HepG2 (cell line): ENCODE measurements at regions not wholly inside any gene's neighbourhood (a gene's known extent, or its start where the extent isn't known, plus 50 kb on each side); places are given as distances from the start of the nearest gene placed in this dataset.

Source experiments
- ATAC-seq: fragments of 200-7000 bp; cut with Tn5 transposase; 3 replicates; pipeline ENCODE4 v1.9.1; 2020; ENCODE audit warnings: mild to moderate bottlenecking, moderate library complexity
- BruUV-seq: library from RNA; stranded (reverse); fragments of 400-500 nt; replicated peaks from 2 replicates; lab custom pipeline; 2021; lab: Mats Ljungman, UMichigan
- CTCF ChIA-PET: fragments of 300-600 bp; formaldehyde crosslinking; extraction: SDS; loops from one replicate; lab custom pipeline; 2021; ENCODE audit warnings: low total read pairs, inconsistent platforms, low intra/inter-chr PET ratio; lab: Yijun Ruan, JAX
- POLR2A ChIA-PET: fragments of 350-600 bp; sonication (Branson Sonifier 250); formaldehyde crosslinking; loops from one replicate; lab custom pipeline; 2020; ENCODE audit warnings: antibody characterized with exemption, inconsistent platforms; lab: Yijun Ruan, JAX
- DNase-seq: peaks from one replicate; pipeline ENCODE4 v3.0.0-alpha.2; 2015; ENCODE audit warnings: low spot score
- FAIRE-seq: peaks from 3 replicates; lab custom pipeline; 2011; peaks lifted over from hg19 to GRCh38; lab: Jason Lieb, UNC
- H2AFZ ChIP-seq: one replicate; pipeline ENCODE4 v1.6.1; 2011; ENCODE audit warnings: low read length, inconsistent platforms
- H3K27ac ChIP-seq: fragments of 300-600 bp; 3 replicates; pipeline ENCODE4 v1.8.0; 2011; ENCODE audit warnings: mixed run types, mild to moderate bottlenecking, mixed read lengths, low read length, inconsistent platforms; ENCODE audit not compliant: insufficient read depth; ENCODE audit errors: extremely low read length
- H3K27me3 ChIP-seq, 2 experiments: fragments of 200-600 bp in 1 of 2; 2 replicates in 1 of 2; 3 replicates in 1 of 2; pipeline versions ENCODE4 v1.6.0 to v1.8.0; 2011; ENCODE audit warnings: low read length in 2 of 2, mild to moderate bottlenecking in 2 of 2, moderate library complexity in 2 of 2, inconsistent platforms in 1 of 2; ENCODE audit not compliant: insufficient read depth in 2 of 2, control insufficient read depth in 1 of 2
- H3K36me3 ChIP-seq, 2 experiments: fragments of 200-600 bp in 1 of 2; replicated peaks in 1 of 2; 2 replicates in 1 of 2; 3 replicates in 1 of 2; pipeline versions ENCODE4 v1.5.1 to v1.8.0; 2011; ENCODE audit warnings: low read length in 2 of 2, inconsistent platforms in 1 of 2; ENCODE audit not compliant: insufficient read depth in 2 of 2, control insufficient read depth in 1 of 2
- H3K4me1 ChIP-seq: 2 replicates; pipeline ENCODE4 v1.5.1; 2012; ENCODE audit warnings: low read length, inconsistent platforms; ENCODE audit not compliant: insufficient read depth
- H3K4me2 ChIP-seq: 2 replicates; pipeline ENCODE4 v1.6.0; 2011; ENCODE audit warnings: low read depth, low read length, inconsistent platforms
- H3K4me3 ChIP-seq, 3 experiments: fragments of 200-600 bp in 1 of 3; sonication (generic), shearing (Covaris generic) in 1 of 3; replicated peaks in 1 of 3; 2 replicates each; pipeline ENCODE4 v1.5.1; 2011 to 2016; ENCODE audit warnings: low read length in 3 of 3, inconsistent platforms in 2 of 3, low read depth in 2 of 3, mild to moderate bottlenecking in 2 of 3, control low read depth in 1 of 3, mixed read lengths in 1 of 3; ENCODE audit not compliant: insufficient read depth in 1 of 3
- H3K79me2 ChIP-seq: one replicate; pipeline ENCODE4 v1.6.1; 2011; ENCODE audit warnings: low read length, inconsistent platforms; ENCODE audit not compliant: insufficient read depth
- H3K9ac ChIP-seq: 2 replicates; pipeline ENCODE4 v1.6.0; 2011; ENCODE audit warnings: mild to moderate bottlenecking, low read depth, low read length, inconsistent platforms; ENCODE audit not compliant: insufficient read depth
- H3K9me3 ChIP-seq: 2 replicates; pipeline ENCODE4 v1.5.1; 2012; ENCODE audit warnings: mild to moderate bottlenecking, low read length
- H4K20me1 ChIP-seq: 2 replicates; pipeline ENCODE4 v1.6.0; 2011; ENCODE audit warnings: inconsistent platforms, mild to moderate bottlenecking, low read length, moderate library complexity; ENCODE audit not compliant: insufficient read depth
- SNAPC2 ChIP-seq: sonication (generic); formaldehyde crosslinking; IDR thresholded peaks from 2 replicates; pipeline ENCODE4 v1.8.1; 2022; ENCODE audit warnings: mild to moderate bottlenecking, missing genetic modification reagents
- SP4 ChIP-seq: sonication (generic); formaldehyde crosslinking; IDR thresholded peaks from 2 replicates; pipeline ENCODE4 v1.8.1; 2023; ENCODE audit warnings: mild to moderate bottlenecking, missing genetic modification reagents
- TCF7L2 ChIP-seq: IDR thresholded peaks from 2 replicates; pipeline ENCODE4 v1.6.1; 2011; ENCODE audit warnings: mild to moderate bottlenecking, low read depth, low read length, moderate library complexity
- ZBTB8A ChIP-seq: sonication (generic); formaldehyde crosslinking; IDR thresholded peaks from 2 replicates; pipeline ENCODE4 v1.4.0; 2020; ENCODE audit warnings: mild to moderate bottlenecking, low read depth, missing genetic modification reagents, borderline replicate concordance
- ZNF225 ChIP-seq: sonication (generic); formaldehyde crosslinking; IDR thresholded peaks from 2 replicates; pipeline ENCODE4 v1.4.0; 2020; ENCODE audit warnings: mild to moderate bottlenecking, missing genetic modification reagents
- WGBS: methylation state at CpG from one replicate; pipeline ENCODE4 v1.1.6; 2017; ENCODE audit warnings: low lambda C conversion rate; 5-methylcytosine and 5-hydroxymethylcytosine counted together
- in situ Hi-C: cut with HindIII; loops from 2 replicates; pipeline ENCODE4 v1.10.0; 2017; ENCODE audit warnings: low pct_unique_long_range_greater_than_20kb; ENCODE audit not compliant: extremely low pct_ligation_motif_present
- intact Hi-C: fragments of 100-400 bp; cut with micrococcal nuclease; formaldehyde crosslinking; loops from one replicate; pipeline ENCODE4 v1.10.0; 2022; ENCODE audit not compliant: unreplicated experiment
- TF ChIP-seq, protein P1 (sequence below): sonication (generic); formaldehyde crosslinking; IDR thresholded peaks from 2 replicates; pipeline ENCODE4 v1.4.0; 2020; ENCODE audit warnings: mild to moderate bottlenecking, missing genetic modification reagents
- TF ChIP-seq, protein P2 (sequence below): sonication (generic); formaldehyde crosslinking; IDR thresholded peaks from 2 replicates; pipeline ENCODE4 v1.8.0; 2022; ENCODE audit warnings: low read depth, missing genetic modification reagents

DNA sequence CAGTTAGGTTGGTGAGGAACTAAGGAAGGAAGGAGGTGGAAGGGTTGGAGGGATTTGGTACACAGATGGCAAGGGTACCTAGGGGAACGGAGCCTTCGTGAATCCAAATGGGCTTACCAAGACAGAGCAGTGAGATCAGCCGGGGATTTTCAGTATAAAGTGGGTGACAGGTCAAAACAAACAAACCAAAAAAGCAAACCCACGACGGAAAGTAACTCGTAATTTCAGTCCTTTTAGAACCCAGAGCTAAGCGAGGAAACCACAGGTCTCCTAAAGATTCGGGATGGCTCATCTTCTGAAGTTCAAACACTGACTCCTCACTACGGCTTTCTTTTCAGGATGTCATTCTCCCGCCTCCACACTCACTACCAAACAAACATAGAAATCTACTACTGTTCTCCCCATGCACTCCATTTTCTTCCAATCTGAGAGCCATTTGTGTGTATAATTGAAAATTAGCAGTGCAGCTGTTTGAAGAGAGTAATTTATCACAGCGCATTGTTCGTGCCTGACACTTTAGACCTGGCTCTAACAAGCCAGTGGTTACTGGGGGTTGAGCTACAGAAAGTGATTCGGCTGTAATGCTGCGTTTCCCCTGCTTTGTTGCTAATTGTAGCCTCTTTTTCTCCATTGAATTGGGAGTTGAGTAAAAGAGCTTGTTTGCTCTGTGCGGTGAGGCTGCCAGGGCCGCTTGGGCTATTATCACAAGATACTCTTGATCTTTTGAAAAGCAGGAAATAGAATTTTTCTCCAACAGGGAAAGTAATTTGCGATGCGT lies 64.7 kb upstream of the CCDC39 start:
- Histone ChIP-seq H3K9me3 (no peaks in the 10 kb centered on the region), H4K20me1 (no peaks in the 10 kb centered on the region), H2AFZ (no peak overlapping the region), H3K4me3 (no peak overlapping the region), H3K27me3 (peaks cover 0 to 6% of the 10 kb centered on the region in 2 experiments; a peak in 2 of 5 replicates), H3K27ac (no peak overlapping the region), H3K36me3 (no peaks in the 10 kb centered on the region), H3K9ac (no peak overlapping the region), H3K4me1 (no peaks in the 10 kb centered on the region), H3K79me2 (no peaks in the 10 kb centered on the region), H3K4me2 (no peak overlapping the region)
- DNase-seq (no peak), FAIRE-seq (no peak), ATAC-seq (no peak)
- ChIA-PET CTCF (no interaction called here), POLR2A (no interaction called here)
- intact Hi-C loops: no loop called here
- no peak for TF ChIP-seq ZBTB8A (CRISPR knock-in tag)
- BruUV-seq: no TSS peak
- WGBS: 8% methylated on average over 18 of the region's 18 CpGs
- in situ Hi-C loops: no loop called here

DNA sequence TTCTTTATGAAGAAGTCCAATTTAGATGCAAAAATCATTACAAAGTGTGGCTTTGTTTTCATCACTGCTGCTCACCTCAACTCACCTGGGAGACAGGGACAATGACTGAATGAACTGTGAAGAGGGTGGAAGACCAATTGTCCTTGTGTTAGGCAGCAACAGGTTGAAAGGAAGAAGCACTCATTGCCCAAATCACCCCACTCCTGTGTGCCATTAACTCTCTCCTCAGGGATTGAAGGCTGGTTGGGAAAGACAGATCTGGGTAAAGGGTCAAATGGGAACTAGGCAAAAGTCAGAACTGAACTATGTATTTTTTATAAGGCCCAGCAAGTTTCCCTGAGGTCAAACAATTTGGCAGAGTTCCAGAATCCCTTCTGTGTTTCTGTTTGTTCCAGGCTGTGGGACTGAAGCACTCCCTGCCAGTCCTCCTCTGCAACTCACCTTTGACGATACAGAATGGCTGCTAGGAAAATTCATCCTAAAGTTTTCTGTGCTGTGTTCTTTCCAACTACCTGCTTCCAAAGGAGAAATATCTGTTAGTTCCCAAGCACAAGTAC lies 68.6 kb upstream of the CCDC39 start:
- ChIA-PET CTCF (no interaction called here), POLR2A (no interaction called here)
- FAIRE-seq: no peak
- intact Hi-C loops (no loop called here), in situ Hi-C loops (no loop called here)
- 0% methylated on average over 1 of the region's 1 CpG for WGBS
- DNase-seq: no peak
- Histone ChIP-seq H2AFZ (no peak overlapping the region), H3K4me2 (no peak overlapping the region), H3K36me3 (no peaks in the 10 kb centered on the region), H3K4me3 (no peak overlapping the region), H3K27ac (no peak overlapping the region), H3K4me1 (no peaks in the 10 kb centered on the region), H3K9me3 (no peaks in the 10 kb centered on the region), H3K9ac (no peak overlapping the region), H3K27me3 (peaks cover 0 to 6% of the 10 kb centered on the region in 2 experiments; a peak in 2 of 5 replicates), H4K20me1 (no peaks in the 10 kb centered on the region), H3K79me2 (no peaks in the 10 kb centered on the region)
- ATAC-seq: no peak
- BruUV-seq: no TSS peak
- TF ChIP-seq TCF7L2 (no peak), ZNF225 (CRISPR knock-in tag) (no peak), SNAPC2 (no peak), SP4 (CRISPR knock-in tag) (no peak)
- TF ChIP-seq, protein P1, sequence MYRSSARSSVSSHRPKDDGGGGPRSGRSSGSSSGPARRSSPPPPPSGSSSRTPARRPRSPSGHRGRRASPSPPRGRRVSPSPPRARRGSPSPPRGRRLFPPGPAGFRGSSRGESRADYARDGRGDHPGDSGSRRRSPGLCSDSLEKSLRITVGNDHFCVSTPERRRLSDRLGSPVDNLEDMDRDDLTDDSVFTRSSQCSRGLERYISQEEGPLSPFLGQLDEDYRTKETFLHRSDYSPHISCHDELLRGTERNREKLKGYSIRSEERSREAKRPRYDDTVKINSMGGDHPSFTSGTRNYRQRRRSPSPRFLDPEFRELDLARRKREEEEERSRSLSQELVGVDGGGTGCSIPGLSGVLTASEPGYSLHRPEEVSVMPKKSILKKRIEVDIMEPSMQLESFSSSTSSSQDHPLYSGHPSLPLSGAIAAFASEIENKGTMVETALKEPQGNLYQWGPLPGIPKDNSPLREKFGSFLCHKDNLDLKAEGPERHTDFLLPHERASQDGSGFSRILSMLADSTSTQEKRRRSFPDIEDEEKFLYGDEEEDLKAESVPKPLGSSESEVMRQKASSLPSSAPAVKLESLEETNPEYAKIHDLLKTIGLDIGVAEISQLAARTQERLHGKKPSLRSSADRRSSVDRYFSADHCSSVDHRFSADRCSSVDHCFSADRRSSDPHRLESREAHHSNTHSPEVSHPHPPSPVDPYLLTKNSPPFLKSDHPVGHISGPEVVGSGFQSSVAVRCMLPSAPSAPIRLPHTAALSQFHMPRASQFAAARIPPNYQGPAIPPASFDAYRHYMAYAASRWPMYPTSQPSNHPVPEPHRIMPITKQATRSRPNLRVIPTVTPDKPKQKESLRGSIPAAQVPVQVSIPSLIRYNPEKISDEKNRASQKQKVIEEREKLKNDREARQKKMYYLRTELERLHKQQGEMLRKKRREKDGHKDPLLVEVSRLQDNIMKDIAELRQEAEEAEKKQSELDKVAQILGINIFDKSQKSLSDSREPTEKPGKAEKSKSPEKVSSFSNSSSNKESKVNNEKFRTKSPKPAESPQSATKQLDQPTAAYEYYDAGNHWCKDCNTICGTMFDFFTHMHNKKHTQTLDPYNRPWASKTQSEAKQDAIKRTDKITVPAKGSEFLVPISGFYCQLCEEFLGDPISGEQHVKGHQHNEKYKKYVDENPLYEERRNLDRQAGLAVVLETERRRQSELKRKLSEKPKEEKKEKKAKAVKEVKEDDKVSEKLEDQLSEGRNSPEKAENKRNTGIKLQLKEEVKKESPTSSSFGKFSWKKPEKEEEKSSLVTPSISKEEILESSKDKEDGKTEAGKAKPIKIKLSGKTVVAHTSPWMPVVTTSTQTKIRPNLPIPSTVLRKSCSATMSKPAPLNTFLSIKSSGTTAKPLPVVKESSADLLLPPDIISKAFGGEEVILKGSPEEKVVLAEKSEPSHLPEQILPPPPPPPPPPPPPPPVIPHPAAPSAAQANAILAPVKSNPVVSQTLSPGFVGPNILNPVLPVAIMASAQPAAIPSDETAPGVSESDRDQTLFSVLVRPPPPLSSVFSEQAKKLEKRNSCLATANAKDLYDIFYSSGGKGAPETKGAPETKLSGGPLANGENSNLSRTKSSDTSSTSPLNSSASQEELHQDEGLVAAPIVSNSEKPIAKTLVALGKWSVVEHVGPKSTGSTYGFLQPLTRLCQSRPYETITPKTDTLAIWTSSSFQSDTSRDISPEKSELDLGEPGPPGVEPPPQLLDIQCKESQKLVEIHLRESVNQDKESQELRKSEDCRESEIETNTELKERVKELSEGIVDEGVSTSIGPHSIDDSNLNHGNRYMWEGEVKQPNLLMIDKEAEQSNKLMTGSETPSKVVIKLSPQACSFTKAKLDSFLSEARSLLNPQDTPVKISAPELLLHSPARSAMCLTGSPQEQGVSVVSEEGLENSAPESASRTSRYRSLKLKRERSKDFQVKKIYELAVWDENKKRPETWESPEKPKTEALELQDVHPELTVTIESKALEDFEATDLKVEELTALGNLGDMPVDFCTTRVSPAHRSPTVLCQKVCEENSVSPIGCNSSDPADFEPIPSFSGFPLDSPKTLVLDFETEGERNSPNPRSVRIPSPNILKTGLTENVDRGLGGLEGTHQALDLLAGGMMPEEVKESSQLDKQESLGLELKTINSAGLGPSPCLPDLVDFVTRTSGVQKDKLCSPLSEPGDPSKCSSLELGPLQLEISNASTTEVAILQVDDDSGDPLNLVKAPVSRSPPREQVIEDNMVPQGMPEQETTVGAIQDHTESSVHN (CRISPR knock-in tag): no peak
- TF ChIP-seq, protein P2, sequence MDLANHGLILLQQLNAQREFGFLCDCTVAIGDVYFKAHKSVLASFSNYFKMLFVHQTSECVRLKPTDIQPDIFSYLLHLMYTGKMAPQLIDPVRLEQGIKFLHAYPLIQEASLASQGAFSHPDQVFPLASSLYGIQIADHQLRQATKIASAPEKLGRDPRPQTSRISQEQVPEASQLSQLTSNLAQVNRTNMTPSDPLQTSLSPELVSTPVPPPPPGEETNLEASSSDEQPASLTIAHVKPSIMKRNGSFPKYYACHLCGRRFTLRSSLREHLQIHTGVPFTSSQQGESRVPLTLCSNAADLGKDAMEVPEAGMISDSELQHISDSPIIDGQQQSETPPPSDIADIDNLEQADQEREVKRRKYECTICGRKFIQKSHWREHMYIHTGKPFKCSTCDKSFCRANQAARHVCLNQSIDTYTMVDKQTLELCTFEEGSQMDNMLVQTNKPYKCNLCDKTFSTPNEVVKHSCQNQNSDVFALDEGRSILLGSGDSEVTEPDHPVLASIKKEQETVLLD (CRISPR knock-in tag): no peak
